ENCODE measurements at regions not wholly inside any gene's neighbourhood (a gene's known extent, or its start where the extent isn't known, plus 50 kb on each side); places are given as distances from the start of the nearest gene placed in this dataset.
A peak's percentile ranks its signal among the peaks of the same experiment; 100 is the strongest.

- Histone ChIP-seq H3K9ac (ENCODE audit: insufficient read depth in 1 of 2, low read length in 2 of 2) (no peak overlapping the region), H3K9me3 (ENCODE audit: control insufficient read depth in 4 of 4, insufficient read depth in 3 of 4, low read length in 3 of 4) (no peaks in the 10 kb centered on the region), H3K4me3 (no peak overlapping the region), H3K27ac (ENCODE audit: low read depth in 1 of 2, low read length in 1 of 2) (no peak overlapping the region), H3K27me3 (ENCODE audit: control insufficient read depth in 3 of 3, insufficient read depth in 3 of 3, low read length in 2 of 3) (no peaks in the 10 kb centered on the region), H3K36me3 (ENCODE audit: control insufficient read depth in 4 of 4, insufficient read depth in 4 of 4, low read length in 4 of 4) (no peaks in the 10 kb centered on the region), H3K4me1 (ENCODE audit: control insufficient read depth in 5 of 5, insufficient read depth in 5 of 5, low read length in 5 of 5) (peaks cover 0 to 28% (median 5%) of the 10 kb centered on the region in 5 donors)
- no peak for ATAC-seq (ENCODE audit: insufficient read depth, low FRiP score)
- no peak for TF ChIP-seq CTCF (IDR thresholded peaks at IDR 0.05; ENCODE audit: control extremely low read depth, extremely low read depth)
- 86 to 98% methylated on average over 2 of the region's 2 CpGs for WGBS, 2 donors
- DNase-seq: no peak
These were observed 276.1 kb downstream of the NEBL start for GRCh38 chr10:20620981-20621380.

- Histone ChIP-seq H3K9me3 (ENCODE audit: control insufficient read depth in 4 of 4, insufficient read depth in 3 of 4, low read length in 3 of 4) (no peaks in the 10 kb centered on the region), H3K4me1 (ENCODE audit: control insufficient read depth in 5 of 5, insufficient read depth in 5 of 5, low read length in 5 of 5) (peaks cover 0 to 23% (median 0%) of the 10 kb centered on the region in 5 donors), H3K36me3 (ENCODE audit: control insufficient read depth in 4 of 4, insufficient read depth in 4 of 4, low read length in 4 of 4) (no peaks in the 10 kb centered on the region), H3K9ac (ENCODE audit: insufficient read depth in 1 of 2, low read length in 2 of 2) (no peak overlapping the region), H3K27ac (ENCODE audit: low read depth in 1 of 2, low read length in 1 of 2) (no peak overlapping the region), H3K4me3 (no peak overlapping the region), H3K27me3 (ENCODE audit: control insufficient read depth in 3 of 3, insufficient read depth in 3 of 3, low read length in 2 of 3) (no peaks in the 10 kb centered on the region)
- peak in 2 of 3 donors; percentile 63 to 78 for DNase-seq
- ATAC-seq (ENCODE audit: insufficient read depth, low FRiP score): no peak
- 73 to 91% methylated on average over 3 of the region's 3 CpGs for WGBS, 2 donors
- no peak for TF ChIP-seq CTCF (IDR thresholded peaks at IDR 0.05; ENCODE audit: control extremely low read depth, extremely low read depth)
These were observed 279.0 kb downstream of the NEBL start for GRCh38 chr10:20618011-20618547.

GRCh38 chr10:20616918-20617810 lies 279.9 kb downstream of the NEBL start:
- 32 to 44% methylated on average over 12 of the region's 12 CpGs for WGBS, 2 donors
- Histone ChIP-seq H3K9ac (ENCODE audit: insufficient read depth in 1 of 2, low read length in 2 of 2) (no peak overlapping the region), H3K4me3 (no peak overlapping the region), H3K36me3 (ENCODE audit: control insufficient read depth in 4 of 4, insufficient read depth in 4 of 4, low read length in 4 of 4) (no peaks in the 10 kb centered on the region), H3K4me1 (ENCODE audit: control insufficient read depth in 5 of 5, insufficient read depth in 5 of 5, low read length in 5 of 5) (peaks cover 0 to 14% (median 0%) of the 10 kb centered on the region in 5 donors), H3K9me3 (ENCODE audit: control insufficient read depth in 4 of 4, insufficient read depth in 3 of 4, low read length in 3 of 4) (no peaks in the 10 kb centered on the region), H3K27ac (ENCODE audit: low read depth in 1 of 2, low read length in 1 of 2) (no peak overlapping the region), H3K27me3 (ENCODE audit: control insufficient read depth in 3 of 3, insufficient read depth in 3 of 3, low read length in 2 of 3) (no peaks in the 10 kb centered on the region)
- ATAC-seq (ENCODE audit: insufficient read depth, low FRiP score) (no peak), DNase-seq (peak in 2 of 3 donors; percentile 31 to 50)
- TF ChIP-seq CTCF (IDR thresholded peaks at IDR 0.05; ENCODE audit: control extremely low read depth, extremely low read depth): no peak
